ENCODE measurements at regions not wholly inside any gene's neighbourhood (a gene's known extent, or its start where the extent isn't known, plus 50 kb on each side); places are given as distances from the start of the nearest gene placed in this dataset.

- peak; percentile 59 for TF ChIP-seq ZNF592 (IDR thresholded peaks at IDR 0.05)
- TF ChIP-seq ZNF583 (CRISPR knock-in tag; IDR thresholded peaks at IDR 0.05), result 0 out of 2 replicates have a peak, but pooled peaks have one; percentile 10
- no peak for TF ChIP-seq FOXK2 (conservative IDR thresholded peaks at IDR 0.05 in 1 of 2, IDR thresholded peaks at IDR 0.05 in 1 of 2; ENCODE audit: low read depth in 2 of 2)
- peak; percentile 11; the same call in 1 of the 2 replicates for TF ChIP-seq VEZF1 (CRISPR knock-in tag; IDR thresholded peaks at IDR 0.05)
- TF ChIP-seq ZNF717 (CRISPR knock-in tag; IDR thresholded peaks at IDR 0.05), result no peak
- TF ChIP-seq RBM25 (IDR thresholded peaks at IDR 0.05; ENCODE audit: low read depth, low read length, severe bottlenecking), result no peak
- no peak for TF ChIP-seq LARP7 (IDR thresholded peaks at IDR 0.05)
- TF ChIP-seq DIDO1 (tag; IDR thresholded peaks at IDR 0.05; ENCODE audit: low read depth), result no peak
- TF ChIP-seq ATF4 (CRISPR knock-in tag; IDR thresholded peaks at IDR 0.05), result peak; percentile 15; the same call in 1 of the 2 replicates
- TF ChIP-seq CREB5 (CRISPR knock-in tag; IDR thresholded peaks at IDR 0.05), result no peak
- TF ChIP-seq TCF7 (IDR thresholded peaks at IDR 0.05; ENCODE audit: borderline replicate concordance), result no peak
- TF ChIP-seq L3MBTL2 (IDR thresholded peaks at IDR 0.05), result peak; percentile 51; the same call in 1 of the 2 replicates
- TF ChIP-seq HNRNPUL1 (IDR thresholded peaks at IDR 0.05; ENCODE audit: low read length), result no peak
- peak; percentile 25 for TF ChIP-seq MYC (IDR thresholded peaks at IDR 0.05; ENCODE audit: low read depth, low read length)
- no peak for TF ChIP-seq MYC (CRISPR knock-in tag; IDR thresholded peaks at IDR 0.05; ENCODE audit: borderline replicate concordance, low read depth)
- TF ChIP-seq MED1 (CRISPR knock-in tag; IDR thresholded peaks at IDR 0.05; ENCODE audit: borderline replicate concordance), result no peak
- peak; percentile 72 for TF ChIP-seq ZNF766 (CRISPR knock-in tag; conservative IDR thresholded peaks at IDR 0.05)
- no peak for TF ChIP-seq CTCF (IDR thresholded peaks at IDR 0.05 in 2 of 3, conservative IDR thresholded peaks at IDR 0.05 in 1 of 3; ENCODE audit: insufficient read depth in 2 of 3, low read depth in 1 of 3, low read length in 3 of 3)
Observed at GRCh38 chr10:7027237-7027912, 383.5 kb downstream of the SFMBT2 start (continued).
